Sigmoid colon (tissue), 4 donors: ENCODE measurements at regions not wholly inside any gene's neighbourhood (a gene's known extent, or its start where the extent isn't known, plus 50 kb on each side); places are given as distances from the start of the nearest gene placed in this dataset.

ENCODE experiments used
- EP300 ChIP-seq, 4 donors: sonication (generic); formaldehyde crosslinking; IDR thresholded peaks; one replicate each; pipeline ENCODE4 v1.6.1; 2017; ENCODE audit warnings: antibody characterized with exemption in 4 of 4
- TF ChIP-seq, protein P1 (sequence below), 4 experiments: fragments of 450-650 bp in 3 of 4; fragments of 200-600 bp in 1 of 4; IDR thresholded peaks; one replicate each; pipeline ENCODE4 v1.5.1; 2016 to 2019; ENCODE audit warnings: antibody characterized with exemption in 4 of 4, mild to moderate bottlenecking in 3 of 4, moderate library complexity in 2 of 4

DNA sequence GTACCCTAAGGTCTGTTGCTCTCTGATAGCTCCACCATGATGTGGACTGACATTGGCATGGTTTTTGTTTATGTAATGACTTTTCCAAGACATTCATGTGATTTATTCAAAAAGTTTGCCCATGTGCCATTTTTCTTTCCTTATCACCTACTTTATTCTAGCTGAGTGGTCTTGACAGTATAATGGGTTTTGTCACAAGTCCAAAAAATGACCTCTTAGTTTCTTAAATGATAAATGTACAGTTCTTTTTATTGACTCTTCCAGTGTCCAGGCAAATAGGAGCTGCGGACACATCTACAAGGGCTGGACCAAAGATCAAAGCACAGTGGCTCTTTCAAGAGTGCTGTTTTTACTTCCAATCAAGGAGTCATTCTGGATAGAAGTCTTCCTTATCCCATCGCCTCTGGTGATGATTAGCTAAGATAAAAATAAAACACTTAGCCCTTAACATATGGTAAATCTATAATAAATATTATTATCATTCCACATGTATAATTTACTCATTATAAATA lies 141.4 kb downstream of the MMUT start:
- TF ChIP-seq, protein P1, sequence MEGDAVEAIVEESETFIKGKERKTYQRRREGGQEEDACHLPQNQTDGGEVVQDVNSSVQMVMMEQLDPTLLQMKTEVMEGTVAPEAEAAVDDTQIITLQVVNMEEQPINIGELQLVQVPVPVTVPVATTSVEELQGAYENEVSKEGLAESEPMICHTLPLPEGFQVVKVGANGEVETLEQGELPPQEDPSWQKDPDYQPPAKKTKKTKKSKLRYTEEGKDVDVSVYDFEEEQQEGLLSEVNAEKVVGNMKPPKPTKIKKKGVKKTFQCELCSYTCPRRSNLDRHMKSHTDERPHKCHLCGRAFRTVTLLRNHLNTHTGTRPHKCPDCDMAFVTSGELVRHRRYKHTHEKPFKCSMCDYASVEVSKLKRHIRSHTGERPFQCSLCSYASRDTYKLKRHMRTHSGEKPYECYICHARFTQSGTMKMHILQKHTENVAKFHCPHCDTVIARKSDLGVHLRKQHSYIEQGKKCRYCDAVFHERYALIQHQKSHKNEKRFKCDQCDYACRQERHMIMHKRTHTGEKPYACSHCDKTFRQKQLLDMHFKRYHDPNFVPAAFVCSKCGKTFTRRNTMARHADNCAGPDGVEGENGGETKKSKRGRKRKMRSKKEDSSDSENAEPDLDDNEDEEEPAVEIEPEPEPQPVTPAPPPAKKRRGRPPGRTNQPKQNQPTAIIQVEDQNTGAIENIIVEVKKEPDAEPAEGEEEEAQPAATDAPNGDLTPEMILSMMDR (IDR thresholded peaks at IDR 0.05): no peak
- no peak for TF ChIP-seq EP300 (IDR thresholded peaks at IDR 0.05)
